Stomach (tissue), 4 donors: ENCODE measurements at regions not wholly inside any gene's neighbourhood (a gene's known extent, or its start where the extent isn't known, plus 50 kb on each side); places are given as distances from the start of the nearest gene placed in this dataset.

Experiments used
- EP300 ChIP-seq: sonication (generic); formaldehyde crosslinking; IDR thresholded peaks from one replicate; pipeline ENCODE4 v1.6.1; 2017; ENCODE audit warnings: antibody characterized with exemption
- POLR2AphosphoS5 ChIP-seq, 3 donors: sonication (generic); formaldehyde crosslinking; IDR thresholded peaks; one replicate each; pipeline ENCODE4 v1.6.1; 2016; ENCODE audit warnings: antibody characterized with exemption in 3 of 3
- TF ChIP-seq, protein P1 (sequence below), 7 experiments: fragments of 450-650 bp in 4 of 7; fragments of 200-600 bp in 3 of 7; sonication (generic) in 3 of 7; IDR thresholded peaks; one replicate each; pipeline ENCODE4 v1.5.1; 2016 to 2019; ENCODE audit warnings: antibody characterized with exemption in 7 of 7, control low read depth in 2 of 7, mild to moderate bottlenecking in 1 of 7

DNA sequence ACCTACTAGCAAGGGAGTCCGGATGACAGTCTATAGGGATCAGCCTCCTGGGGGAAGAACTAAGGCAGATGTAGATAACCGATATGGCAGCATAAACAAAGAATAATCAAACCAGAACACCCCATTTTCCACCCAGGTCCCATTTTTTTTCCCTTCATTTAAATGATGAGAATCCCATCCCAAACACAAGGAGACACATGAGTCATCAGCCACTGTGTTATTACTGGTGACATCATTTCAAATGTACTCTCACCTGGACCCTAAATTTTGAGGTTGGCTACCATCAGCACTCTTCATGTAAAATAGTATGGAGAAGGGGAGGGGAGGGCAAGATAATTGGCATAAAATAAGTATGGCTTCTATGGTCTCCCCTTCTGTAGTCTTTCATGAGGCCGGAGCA is 108.9 kb upstream of the GUCA2B start:
- no peak for TF ChIP-seq EP300
- TF ChIP-seq, protein P1, sequence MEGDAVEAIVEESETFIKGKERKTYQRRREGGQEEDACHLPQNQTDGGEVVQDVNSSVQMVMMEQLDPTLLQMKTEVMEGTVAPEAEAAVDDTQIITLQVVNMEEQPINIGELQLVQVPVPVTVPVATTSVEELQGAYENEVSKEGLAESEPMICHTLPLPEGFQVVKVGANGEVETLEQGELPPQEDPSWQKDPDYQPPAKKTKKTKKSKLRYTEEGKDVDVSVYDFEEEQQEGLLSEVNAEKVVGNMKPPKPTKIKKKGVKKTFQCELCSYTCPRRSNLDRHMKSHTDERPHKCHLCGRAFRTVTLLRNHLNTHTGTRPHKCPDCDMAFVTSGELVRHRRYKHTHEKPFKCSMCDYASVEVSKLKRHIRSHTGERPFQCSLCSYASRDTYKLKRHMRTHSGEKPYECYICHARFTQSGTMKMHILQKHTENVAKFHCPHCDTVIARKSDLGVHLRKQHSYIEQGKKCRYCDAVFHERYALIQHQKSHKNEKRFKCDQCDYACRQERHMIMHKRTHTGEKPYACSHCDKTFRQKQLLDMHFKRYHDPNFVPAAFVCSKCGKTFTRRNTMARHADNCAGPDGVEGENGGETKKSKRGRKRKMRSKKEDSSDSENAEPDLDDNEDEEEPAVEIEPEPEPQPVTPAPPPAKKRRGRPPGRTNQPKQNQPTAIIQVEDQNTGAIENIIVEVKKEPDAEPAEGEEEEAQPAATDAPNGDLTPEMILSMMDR (IDR thresholded peaks at IDR 0.05), result no peak
- TF ChIP-seq POLR2AphosphoS5 (IDR thresholded peaks at IDR 0.05), result no peak
